HG03354 (cell line): ENCODE measurements at regions not wholly inside any gene's neighbourhood (a gene's known extent, or its start where the extent isn't known, plus 50 kb on each side); places are given as distances from the start of the nearest gene placed in this dataset.
"Not testable (repeated sequence)": the region's sequence is repeated elsewhere in the genome, so short reads cannot be mapped to it uniquely, and the experiment has no call there.

Source experiments
- ATAC-seq: cut with Tn5 transposase; IDR thresholded peaks from one replicate; pipeline ENCODE4 v1.9.1; 2021; ENCODE audit warnings: mild to moderate bottlenecking; ENCODE audit not compliant: unreplicated experiment, poor library complexity, severe bottlenecking

- ATAC-seq = no peak
Measured at GRCh38 chr2:182548031-182548950, 121.5 kb upstream of the PDE1A start.

- no peak for ATAC-seq
Measured at GRCh38 chr2:182550234-182550633, 123.4 kb upstream of the PDE1A start.

GRCh38 chr2:182552232-182552631 lies 125.4 kb upstream of the PDE1A start:
- ATAC-seq = not testable (repeated sequence)

- ATAC-seq = not testable (repeated sequence)
Measured at GRCh38 chr2:182552785-182553184, 125.9 kb upstream of the PDE1A start.

- peak; percentile 100 for ATAC-seq
Measured at GRCh38 chr2:182553483-182553882, 126.6 kb upstream of the PDE1A start.

GRCh38 chr2:182554950-182555349 lies 128.1 kb upstream of the PDE1A start:
- no peak for ATAC-seq

- ATAC-seq = no peak
Measured at GRCh38 chr2:182558564-182558963, 131.7 kb upstream of the PDE1A start.

GRCh38 chr2:182559623-182560022 lies 132.8 kb upstream of the PDE1A start:
- ATAC-seq = no peak

- ATAC-seq = no peak
Measured at GRCh38 chr2:182565911-182566567, 139.2 kb upstream of the PDE1A start.

GRCh38 chr2:182573553-182573952 lies 142.5 kb upstream of the DNAJC10 start:
- ATAC-seq = no peak

- no peak for ATAC-seq
Measured at GRCh38 chr2:182577816-182578215, 138.2 kb upstream of the DNAJC10 start.

GRCh38 chr2:182581196-182581935 lies 134.7 kb upstream of the DNAJC10 start:
- no peak for ATAC-seq

- no peak for ATAC-seq
Measured at GRCh38 chr2:182584462-182584861, 131.6 kb upstream of the DNAJC10 start.

GRCh38 chr2:182585001-182585400 lies 131.1 kb upstream of the DNAJC10 start:
- ATAC-seq = no peak

GRCh38 chr2:182585430-182585829 lies 130.6 kb upstream of the DNAJC10 start:
- ATAC-seq = no peak

- ATAC-seq = peak; percentile 72
Measured at GRCh38 chr2:182586426-182586825, 129.6 kb upstream of the DNAJC10 start.

- ATAC-seq = no peak
Measured at GRCh38 chr2:182587831-182588230, 128.2 kb upstream of the DNAJC10 start.

GRCh38 chr2:182589121-182589520 lies 126.9 kb upstream of the DNAJC10 start:
- ATAC-seq = no peak

- ATAC-seq = no peak
Measured at GRCh38 chr2:182591774-182592173, 124.3 kb upstream of the DNAJC10 start.

- ATAC-seq = no peak
Measured at GRCh38 chr2:182592691-182593393, 123.2 kb upstream of the DNAJC10 start.
